ENCODE measurements at regions not wholly inside any gene's neighbourhood (a gene's known extent, or its start where the extent isn't known, plus 50 kb on each side); places are given as distances from the start of the nearest gene placed in this dataset.
"Not testable (repeated sequence)": the region's sequence is repeated elsewhere in the genome, so short reads cannot be mapped to it uniquely, and the experiment has no call there.

DNA sequence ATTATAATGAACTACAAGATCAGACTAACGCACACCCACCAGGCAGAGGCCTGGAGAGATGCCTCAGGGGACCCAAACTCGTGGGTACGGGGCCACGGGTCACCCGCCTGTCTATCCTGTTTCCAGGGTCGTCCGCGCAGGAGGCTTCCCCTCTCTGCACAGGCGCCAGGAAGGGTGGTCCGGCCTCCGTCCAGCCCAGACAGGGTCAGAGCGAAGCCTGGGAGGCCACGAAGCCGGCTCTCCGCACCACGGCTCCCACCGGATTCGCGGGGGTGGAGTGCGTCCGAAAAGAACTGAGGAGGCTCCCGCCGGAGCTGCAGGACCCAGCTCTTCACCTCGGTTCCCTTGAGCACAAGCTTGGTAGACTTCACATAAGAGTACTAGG lies 1425.9 kb downstream of the FOXD4L5 start:
- TF ChIP-seq, protein P1, sequence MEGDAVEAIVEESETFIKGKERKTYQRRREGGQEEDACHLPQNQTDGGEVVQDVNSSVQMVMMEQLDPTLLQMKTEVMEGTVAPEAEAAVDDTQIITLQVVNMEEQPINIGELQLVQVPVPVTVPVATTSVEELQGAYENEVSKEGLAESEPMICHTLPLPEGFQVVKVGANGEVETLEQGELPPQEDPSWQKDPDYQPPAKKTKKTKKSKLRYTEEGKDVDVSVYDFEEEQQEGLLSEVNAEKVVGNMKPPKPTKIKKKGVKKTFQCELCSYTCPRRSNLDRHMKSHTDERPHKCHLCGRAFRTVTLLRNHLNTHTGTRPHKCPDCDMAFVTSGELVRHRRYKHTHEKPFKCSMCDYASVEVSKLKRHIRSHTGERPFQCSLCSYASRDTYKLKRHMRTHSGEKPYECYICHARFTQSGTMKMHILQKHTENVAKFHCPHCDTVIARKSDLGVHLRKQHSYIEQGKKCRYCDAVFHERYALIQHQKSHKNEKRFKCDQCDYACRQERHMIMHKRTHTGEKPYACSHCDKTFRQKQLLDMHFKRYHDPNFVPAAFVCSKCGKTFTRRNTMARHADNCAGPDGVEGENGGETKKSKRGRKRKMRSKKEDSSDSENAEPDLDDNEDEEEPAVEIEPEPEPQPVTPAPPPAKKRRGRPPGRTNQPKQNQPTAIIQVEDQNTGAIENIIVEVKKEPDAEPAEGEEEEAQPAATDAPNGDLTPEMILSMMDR (IDR thresholded peaks at IDR 0.05), result not testable (repeated sequence)
- not testable (repeated sequence) for TF ChIP-seq ZFX (IDR thresholded peaks at IDR 0.05; ENCODE audit: borderline replicate concordance)

All from 22Rv1 (cell line).